C4-2B (cell line): ENCODE measurements at regions not wholly inside any gene's neighbourhood (a gene's known extent, or its start where the extent isn't known, plus 50 kb on each side); places are given as distances from the start of the nearest gene placed in this dataset.

Source experiments
- H3K27ac ChIP-seq: fragments of 450-650 bp; 2 replicates; pipeline ENCODE4 v1.5.1; 2017
- CTCF ChIP-seq: fragments of 450-650 bp; conservative IDR thresholded peaks from 2 replicates; pipeline ENCODE4 v1.5.1; 2017; ENCODE audit warnings: mild to moderate bottlenecking
- ZFX ChIP-seq: fragments of 450-650 bp; IDR thresholded peaks from 2 replicates; pipeline ENCODE4 v1.6.1; 2017

GRCh38 chr3:105223815-105224214 lies 142.9 kb upstream of the ALCAM start:
- TF ChIP-seq CTCF (no peak), ZFX (no peak)
- no peak overlapping the region for H3K27ac ChIP-seq

GRCh38 chr3:105228696-105229095 lies 138.0 kb upstream of the ALCAM start:
- no peak overlapping the region for H3K27ac ChIP-seq
- no peak for TF ChIP-seq ZFX
- no peak for TF ChIP-seq CTCF

- no peak overlapping the region for H3K27ac ChIP-seq
- TF ChIP-seq ZFX (no peak), CTCF (no peak)
Measured at GRCh38 chr3:105232553-105232952, 134.2 kb upstream of the ALCAM start.

- H3K27ac ChIP-seq: no peak overlapping the region
- TF ChIP-seq CTCF (no peak), ZFX (no peak)
Measured at GRCh38 chr3:105233010-105233409, 133.7 kb upstream of the ALCAM start.

GRCh38 chr3:105235221-105235620 lies 131.5 kb upstream of the ALCAM start:
- TF ChIP-seq ZFX (no peak), CTCF (no peak)
- H3K27ac ChIP-seq: no peak overlapping the region

GRCh38 chr3:105235785-105236184 lies 130.9 kb upstream of the ALCAM start:
- no peak for TF ChIP-seq ZFX
- no peak overlapping the region for H3K27ac ChIP-seq

GRCh38 chr3:105238367-105238766 lies 128.3 kb upstream of the ALCAM start:
- no peak overlapping the region for H3K27ac ChIP-seq
- no peak for TF ChIP-seq ZFX
- TF ChIP-seq CTCF: no peak

- TF ChIP-seq CTCF (no peak), ZFX (no peak)
- no peak overlapping the region for H3K27ac ChIP-seq
Measured at GRCh38 chr3:105243076-105243475, 123.6 kb upstream of the ALCAM start.
